ENCODE measurements at regions not wholly inside any gene's neighbourhood (a gene's known extent, or its start where the extent isn't known, plus 50 kb on each side); places are given as distances from the start of the nearest gene placed in this dataset.

- no peak for TF ChIP-seq CTCF (IDR thresholded peaks at IDR 0.05)
- no peak for DNase-seq
- Histone ChIP-seq H3K4me3 (no peak overlapping the region), H3K27me3 (no peaks in the 10 kb centered on the region), H3K27ac (no peak overlapping the region), H3K9me3 (no peaks in the 10 kb centered on the region), H3K36me3 (no peaks in the 10 kb centered on the region), H3K4me1 (no peaks in the 10 kb centered on the region)
- intact Hi-C loops (cut with DNase I; ENCODE audit: low total_unique reads) = no loop called here
These were observed 428.0 kb upstream of the TMTC1 start for GRCh38 chr12:30211743-30212142.

- Histone ChIP-seq H3K4me3 (no peak overlapping the region), H3K36me3 (no peaks in the 10 kb centered on the region), H3K9me3 (no peaks in the 10 kb centered on the region), H3K27me3 (peaks cover 0 to 5% of the 10 kb centered on the region in 2 donors), H3K4me1 (peaks cover 0 to 13% (median 6%) of the 10 kb centered on the region in 4 donors), H3K27ac (no peak overlapping the region)
- intact Hi-C loops (cut with DNase I; ENCODE audit: low total_unique reads) = no loop called here
- DNase-seq = no peak
- TF ChIP-seq CTCF (IDR thresholded peaks at IDR 0.05) = no peak
These were observed 420.2 kb upstream of the TMTC1 start for GRCh38 chr12:30203981-30204380.

DNA sequence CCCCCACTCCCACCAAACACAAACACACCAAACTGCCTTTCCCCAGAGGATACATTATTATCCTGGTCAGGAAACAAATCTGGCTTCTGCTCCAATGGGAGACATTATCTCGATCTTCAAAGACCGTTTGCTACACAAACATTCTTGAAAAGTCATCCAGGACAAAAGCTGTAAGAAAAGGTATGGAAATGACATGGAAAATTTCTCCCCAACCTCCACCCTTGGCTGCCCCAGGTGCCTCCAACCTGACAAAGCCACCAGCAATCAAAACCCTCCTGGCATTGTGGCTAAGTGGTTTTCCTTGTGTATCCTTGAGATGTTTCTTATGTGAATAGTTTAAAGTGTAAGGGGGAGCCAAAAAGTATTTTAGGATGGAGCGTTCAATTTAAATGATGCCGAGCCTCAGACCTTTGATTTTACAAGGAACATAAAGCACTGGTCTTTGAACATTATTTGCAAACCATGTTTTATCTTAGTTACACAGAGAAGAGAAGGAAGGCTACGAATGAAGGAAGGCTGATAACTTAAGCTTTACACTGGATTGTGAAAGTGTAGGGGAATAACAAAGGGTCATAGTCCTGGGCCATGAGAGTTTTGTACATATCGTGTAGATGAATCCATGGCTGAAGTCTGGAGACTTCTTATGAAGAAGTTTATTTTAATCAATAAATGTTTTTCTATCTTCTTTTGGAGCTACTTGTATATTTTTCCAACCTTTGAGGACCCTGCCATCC is 418.9 kb upstream of the TMTC1 start:
- Histone ChIP-seq H3K9me3 (no peaks in the 10 kb centered on the region), H3K4me3 (no peak overlapping the region), H3K36me3 (no peaks in the 10 kb centered on the region), H3K4me1 (peaks cover 0 to 13% (median 6%) of the 10 kb centered on the region in 4 donors), H3K27ac (no peak overlapping the region), H3K27me3 (peaks cover 0 to 5% of the 10 kb centered on the region in 2 donors)
- DNase-seq = no peak
- intact Hi-C loops (cut with DNase I; ENCODE audit: low total_unique reads) = no loop called here
- TF ChIP-seq CTCF (IDR thresholded peaks at IDR 0.05) = no peak

DNA sequence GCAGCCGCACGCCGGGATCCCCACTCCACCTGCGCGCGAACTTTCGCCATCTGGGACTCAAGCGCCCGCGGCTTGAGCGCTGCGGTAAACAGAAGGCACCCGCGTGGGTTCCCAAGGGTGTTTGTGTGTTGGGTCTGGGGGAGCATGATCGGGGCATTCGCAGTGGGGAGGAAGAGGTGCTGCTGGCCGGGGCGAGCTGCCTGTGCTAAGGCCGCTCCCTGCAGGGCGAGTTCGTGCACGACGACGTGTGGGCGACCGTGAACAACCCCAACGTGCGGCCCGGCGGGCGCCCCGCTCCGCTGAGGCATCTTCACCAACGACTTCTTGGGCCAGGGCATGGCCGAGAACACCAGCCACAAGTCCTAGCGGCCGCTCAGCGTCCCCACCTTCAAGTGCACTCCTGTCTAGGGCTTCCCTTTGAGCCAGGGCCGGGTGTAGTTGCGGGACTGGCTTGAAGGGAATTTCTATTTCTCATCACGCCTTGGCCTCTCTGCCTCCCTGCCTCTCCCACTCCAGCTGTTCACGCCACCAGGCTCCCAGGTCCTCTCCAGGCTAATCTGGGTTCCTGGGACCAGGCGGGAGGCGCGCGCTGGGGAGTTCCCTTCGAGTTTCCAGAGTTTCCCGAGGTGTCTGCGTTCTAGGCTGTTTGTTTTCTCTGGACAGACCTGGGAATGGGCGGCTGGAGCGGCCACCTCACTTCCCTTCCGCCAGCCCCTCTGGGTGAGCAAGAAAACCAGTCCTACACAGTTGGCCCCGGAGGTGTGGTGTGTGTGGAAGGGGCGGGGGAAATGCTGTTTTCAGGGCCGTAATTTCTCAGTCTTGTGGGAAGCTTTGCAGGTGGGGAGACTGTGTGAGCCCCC is 417.8 kb upstream of the TMTC1 start:
- Histone ChIP-seq H3K27me3 (peaks cover 0 to 5% of the 10 kb centered on the region in 2 donors), H3K27ac (no peak overlapping the region), H3K9me3 (no peaks in the 10 kb centered on the region), H3K36me3 (no peaks in the 10 kb centered on the region), H3K4me1 (peaks cover 0 to 13% (median 6%) of the 10 kb centered on the region in 4 donors), H3K4me3 (peak overlapping the region; percentile 48 to 55)
- intact Hi-C loops (cut with DNase I; ENCODE audit: low total_unique reads) = no loop called here
- DNase-seq = no peak
- TF ChIP-seq CTCF (IDR thresholded peaks at IDR 0.05) = no peak

GRCh38 chr12:30200864-30201263 is 417.1 kb upstream of the TMTC1 start:
- H3K4me3 ChIP-seq = peak overlapping the region; percentile 48 to 55
- no peak overlapping the region for H3K27ac ChIP-seq
- intact Hi-C loops (cut with DNase I; ENCODE audit: low total_unique reads) = no loop called here
- H3K4me1 ChIP-seq = peaks cover 0 to 13% (median 6%) of the 10 kb centered on the region in 4 donors
- TF ChIP-seq CTCF (IDR thresholded peaks at IDR 0.05) = no peak
- no peaks in the 10 kb centered on the region for H3K9me3 ChIP-seq
- no peaks in the 10 kb centered on the region for H3K36me3 ChIP-seq
- peaks cover 0 to 5% of the 10 kb centered on the region in 2 donors for H3K27me3 ChIP-seq
- DNase-seq = no peak
